ENCODE measurements at regions not wholly inside any gene's neighbourhood (a gene's known extent, or its start where the extent isn't known, plus 50 kb on each side); places are given as distances from the start of the nearest gene placed in this dataset.
A peak's percentile ranks its signal among the peaks of the same experiment; 100 is the strongest.
"Not testable (repeated sequence)": the region's sequence is repeated elsewhere in the genome, so short reads cannot be mapped to it uniquely, and the experiment has no call there.

DNA sequence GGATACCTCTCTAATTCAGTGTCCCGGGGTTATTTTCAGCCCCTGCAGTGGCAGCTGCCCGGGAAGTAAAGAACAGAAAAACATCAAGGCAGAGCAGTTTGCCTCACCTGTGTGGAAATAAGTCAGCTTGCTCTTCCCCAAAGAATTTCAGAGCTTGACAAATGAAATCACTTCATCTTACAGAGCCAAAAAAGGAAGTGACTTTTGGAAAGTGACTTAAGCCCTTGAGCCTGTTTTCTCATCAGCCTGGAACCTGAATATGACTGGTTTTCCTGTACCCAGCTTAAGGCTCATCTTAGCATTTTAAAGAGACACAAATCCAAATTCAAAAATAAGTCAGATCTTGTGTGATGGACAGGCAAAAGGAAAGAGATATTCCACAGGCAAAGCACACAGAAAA, 211.6 kb downstream of the RCHY1 start:
- DNase-seq (ENCODE audit: missing footprints): no peak
- ATAC-seq: no peak
- intact Hi-C loops (cut with DNase I): no loop called here

DNA sequence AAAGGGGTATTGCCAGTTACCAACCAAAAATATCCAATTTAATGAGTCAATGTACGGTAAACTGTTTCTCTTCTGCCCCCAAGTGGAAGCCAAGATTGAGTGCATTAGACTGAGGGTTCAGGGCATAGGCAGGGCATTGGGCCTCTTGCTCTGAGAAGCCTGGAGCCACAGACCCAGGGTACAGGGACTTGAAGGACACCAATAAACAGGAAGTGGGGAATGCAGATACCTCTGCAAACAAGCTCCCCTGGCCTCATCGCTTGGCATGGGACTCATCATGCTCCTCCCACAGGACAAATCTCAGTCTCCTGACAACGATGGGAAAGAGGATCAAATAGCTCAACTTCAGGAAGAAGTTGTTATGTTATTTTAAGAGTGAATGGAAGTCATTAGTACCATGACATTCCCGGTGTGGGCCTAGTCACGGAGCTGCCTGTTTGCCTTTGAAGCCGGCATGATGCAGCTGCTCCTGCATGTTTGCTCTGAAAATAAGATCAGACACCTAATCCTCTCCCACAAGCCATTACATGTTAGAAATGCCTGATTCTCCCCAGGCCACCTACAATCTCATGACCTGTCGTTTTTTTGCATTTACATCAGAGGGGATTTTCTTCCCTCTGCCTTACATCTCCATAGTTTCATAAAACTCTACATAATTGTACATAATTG, 224.2 kb downstream of the RCHY1 start:
- ATAC-seq: no peak
- DNase-seq (ENCODE audit: missing footprints): peak; percentile 43
- intact Hi-C loops (cut with DNase I): loop anchor here (5.0 to 10.0 kb wide), 2 partner anchors 358 to 415 kb away; partner anchors contain the start of gene PARM1

DNA sequence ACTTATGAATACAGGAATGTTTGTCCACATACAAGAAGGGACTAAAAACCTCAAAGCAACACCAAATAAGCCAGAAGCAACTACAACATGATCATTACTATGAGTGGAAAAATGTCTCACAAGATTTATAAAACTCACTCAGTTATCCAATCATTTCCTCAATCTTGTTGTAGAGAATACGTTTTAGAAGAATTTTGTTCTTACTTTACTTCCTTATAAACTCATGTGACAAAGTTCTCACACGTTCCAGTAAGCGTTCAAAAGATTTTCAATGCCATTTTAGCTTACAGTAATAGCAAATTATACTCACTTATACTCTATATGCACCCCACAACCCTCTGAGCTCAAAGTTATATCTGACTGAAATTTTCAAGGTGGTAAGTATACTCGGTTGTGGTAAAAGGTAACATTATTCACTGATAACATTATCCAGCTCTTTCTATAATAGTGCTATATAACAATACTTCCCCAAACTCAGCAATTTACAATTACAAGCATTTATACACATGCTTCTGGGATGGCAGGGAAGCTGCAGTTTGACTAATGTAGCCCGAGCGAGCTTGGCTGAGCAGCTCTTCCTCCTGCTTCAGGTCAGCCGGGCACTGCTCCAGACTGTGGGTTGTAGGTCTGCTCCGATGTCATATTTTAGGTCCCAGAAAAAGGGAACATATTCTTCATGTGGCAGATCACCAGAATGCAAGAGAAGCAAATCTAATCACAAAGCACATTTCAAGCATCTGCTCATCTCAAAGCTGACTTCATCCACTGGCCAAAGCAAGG, 226.3 kb downstream of the RCHY1 start:
- no peak for ATAC-seq
- DNase-seq (ENCODE audit: missing footprints): no peak
- intact Hi-C loops (cut with DNase I): loop anchor here (10.0 kb wide), 1 partner anchor 413 kb away; no protein-coding TSS in a partner anchor

DNA sequence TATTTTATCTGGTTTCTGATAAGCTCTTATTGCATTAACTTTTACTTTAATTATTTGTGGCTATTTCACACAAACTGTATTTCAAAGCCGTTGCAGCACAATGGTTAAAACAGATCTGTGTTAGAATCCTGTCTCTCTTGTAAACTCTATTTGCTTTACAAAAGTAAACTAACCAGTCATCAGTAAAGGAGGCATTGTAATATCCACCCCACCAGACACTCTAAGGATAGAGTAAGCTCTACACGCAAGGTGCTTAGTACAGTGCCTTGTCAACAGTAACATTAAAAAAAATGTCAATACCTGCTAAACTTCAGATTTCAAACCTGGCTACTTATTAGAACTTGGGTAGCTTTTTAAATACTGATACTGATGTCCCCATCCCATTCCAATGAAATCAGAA, 228.4 kb downstream of the RCHY1 start:
- ATAC-seq: no peak
- intact Hi-C loops (cut with DNase I): loop anchor here (10.0 kb wide), 1 partner anchor 411 kb away; no protein-coding TSS in a partner anchor

DNA sequence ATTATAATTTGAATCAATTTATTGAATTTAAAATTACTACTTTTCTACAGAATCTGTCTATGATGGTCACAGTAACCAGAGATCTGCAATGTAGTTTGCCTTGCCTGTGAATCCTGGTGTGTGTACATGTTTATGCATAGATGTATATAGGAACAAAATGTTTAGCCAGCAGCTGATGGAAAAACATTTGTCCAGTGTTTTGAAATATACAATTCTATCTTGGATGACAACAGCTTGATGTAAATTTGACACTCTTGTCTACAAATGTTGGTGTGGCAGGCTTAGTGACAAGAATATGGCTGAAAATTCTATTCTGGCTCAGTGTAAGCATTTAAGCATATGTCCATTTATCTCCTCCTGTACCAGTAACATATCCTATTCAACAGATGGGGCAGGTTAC, 229.4 kb downstream of the RCHY1 start:
- DNase-seq (ENCODE audit: missing footprints): no peak
- intact Hi-C loops (cut with DNase I): loop anchor here (10.0 kb wide), 1 partner anchor 410 kb away; no protein-coding TSS in a partner anchor
- ATAC-seq: no peak

More for the DNA sequence above, 228.4 kb downstream of the RCHY1 start:
- no peak for DNase-seq (ENCODE audit: missing footprints)

DNA sequence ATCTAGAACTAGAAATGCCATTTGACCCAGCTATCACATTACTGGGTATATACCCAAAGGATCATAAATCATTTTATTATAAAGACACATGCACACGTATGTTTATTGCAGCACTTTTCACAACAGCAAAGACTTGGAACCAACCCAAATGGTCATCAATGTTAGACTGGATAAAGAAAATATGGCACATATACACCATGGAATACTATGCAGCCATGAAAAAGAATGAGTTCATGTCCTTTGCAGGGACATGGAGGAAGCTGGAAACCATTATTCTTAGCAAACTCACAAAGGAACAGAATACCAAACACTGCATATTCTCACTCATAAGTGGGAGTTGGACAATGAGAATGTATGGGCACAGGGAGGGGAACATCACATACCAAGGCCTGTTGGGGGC, 233.7 kb downstream of the RCHY1 start:
- not testable (repeated sequence) for ATAC-seq; DNase-seq (ENCODE audit: missing footprints)
- intact Hi-C loops (cut with DNase I): loop anchor here (10.0 kb wide), 1 partner anchor 406 kb away; no protein-coding TSS in a partner anchor

DNA sequence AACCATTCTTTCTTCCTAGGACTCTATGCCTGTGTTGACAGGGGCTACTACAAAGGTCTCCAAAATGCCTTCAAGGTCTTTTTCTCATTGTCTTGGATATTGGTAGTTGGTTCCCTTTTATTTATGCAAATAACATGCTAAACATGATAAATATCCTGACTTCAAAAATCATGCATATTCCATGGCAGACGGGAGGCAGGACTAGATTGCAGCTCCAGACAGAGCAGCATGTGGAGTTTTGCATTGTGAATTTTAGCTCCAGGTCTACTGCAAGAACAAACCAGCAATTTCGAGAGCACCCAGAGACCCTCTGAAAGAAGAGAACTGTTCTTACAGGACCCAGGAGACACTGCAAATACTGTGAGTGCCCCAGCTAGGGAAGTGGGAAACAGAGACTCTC, 254.9 kb downstream of the RCHY1 start:
- intact Hi-C loops (cut with DNase I): no loop called here
- ATAC-seq (no peak), DNase-seq (ENCODE audit: missing footprints) (no peak)

DNA sequence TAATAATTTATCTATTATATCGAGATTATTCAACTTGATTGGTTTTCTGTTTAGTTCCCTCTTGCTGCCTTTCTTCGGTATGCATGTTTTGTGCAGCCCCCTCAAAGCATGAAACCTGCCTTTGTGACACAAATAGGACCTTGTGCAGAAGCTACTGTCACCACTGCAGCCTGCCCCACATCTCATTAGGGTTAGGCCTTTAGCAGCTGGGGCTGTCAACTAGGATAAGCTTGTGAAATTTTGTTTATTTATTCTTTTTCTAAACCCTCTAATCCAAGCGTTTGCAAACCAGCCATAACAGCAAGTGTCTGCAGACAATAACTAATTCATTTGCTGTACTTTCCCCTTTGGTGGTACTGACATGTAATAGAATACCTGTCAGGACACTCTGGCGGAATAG, 258.9 kb downstream of the RCHY1 start:
- ATAC-seq (no peak), DNase-seq (ENCODE audit: missing footprints) (no peak)
- intact Hi-C loops (cut with DNase I): no loop called here

DNA sequence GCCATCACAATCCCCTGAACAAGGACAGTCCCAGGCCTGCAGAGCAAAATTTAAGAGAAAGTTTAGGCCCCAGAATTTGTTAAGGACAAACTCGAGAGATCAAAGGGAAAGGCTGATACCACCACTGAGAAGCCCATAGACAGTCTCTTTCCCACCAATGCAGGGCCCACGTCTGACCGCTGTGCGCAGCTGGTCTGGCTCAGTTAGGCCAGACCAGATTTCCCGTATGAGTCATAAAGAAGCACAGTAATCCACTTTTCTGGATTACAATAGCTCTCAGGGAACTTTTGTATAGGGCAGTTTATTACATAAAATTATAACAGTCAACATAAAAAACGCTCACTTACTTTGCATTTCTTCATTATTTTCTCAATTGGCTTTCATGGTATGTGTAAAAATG, 259.5 kb downstream of the RCHY1 start:
- no peak for DNase-seq (ENCODE audit: missing footprints)
- no peak for ATAC-seq
- intact Hi-C loops (cut with DNase I): no loop called here

DNA sequence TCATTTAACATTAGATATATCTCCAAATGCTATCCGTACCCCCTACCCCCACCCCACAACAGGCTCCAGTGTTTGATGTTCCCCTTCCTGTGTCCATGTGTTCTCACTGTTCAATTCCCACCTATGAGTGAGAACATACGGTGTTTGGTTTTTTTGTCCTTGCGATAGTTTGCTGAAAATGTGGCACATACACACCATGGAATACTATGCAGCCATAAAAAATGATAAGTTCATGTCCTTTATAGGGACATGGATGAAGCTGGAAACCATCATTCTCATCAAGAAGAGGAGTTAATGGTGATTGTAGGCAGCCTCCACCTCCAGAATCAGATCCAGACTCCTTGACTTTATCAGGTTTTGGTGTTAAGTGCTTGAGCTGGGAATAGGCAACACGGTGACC, 261.1 kb downstream of the RCHY1 start:
- intact Hi-C loops (cut with DNase I); DNase-seq (ENCODE audit: missing footprints); ATAC-seq: not testable (repeated sequence)

DNA sequence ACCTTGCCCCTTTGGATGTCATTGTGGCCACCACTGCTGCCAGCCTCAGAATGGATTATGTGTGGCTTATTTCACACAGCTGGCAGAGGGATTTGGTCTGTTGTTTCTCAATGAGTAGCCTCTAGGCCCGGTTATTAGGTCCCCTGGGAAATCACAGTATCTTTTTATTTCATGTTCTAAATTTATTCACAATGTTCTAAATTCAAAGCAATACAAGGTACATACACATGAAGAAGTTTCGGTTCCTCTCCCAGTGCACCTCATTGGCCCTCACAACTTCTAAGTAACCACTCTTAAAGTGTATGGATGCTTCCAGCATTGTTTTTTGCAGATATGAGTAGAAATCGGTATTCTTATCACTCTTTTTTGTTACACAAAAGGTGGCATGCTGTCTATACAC, 262.7 kb downstream of the RCHY1 start:
- intact Hi-C loops (cut with DNase I): no loop called here
- DNase-seq (ENCODE audit: missing footprints) (no peak), ATAC-seq (no peak)

DNA sequence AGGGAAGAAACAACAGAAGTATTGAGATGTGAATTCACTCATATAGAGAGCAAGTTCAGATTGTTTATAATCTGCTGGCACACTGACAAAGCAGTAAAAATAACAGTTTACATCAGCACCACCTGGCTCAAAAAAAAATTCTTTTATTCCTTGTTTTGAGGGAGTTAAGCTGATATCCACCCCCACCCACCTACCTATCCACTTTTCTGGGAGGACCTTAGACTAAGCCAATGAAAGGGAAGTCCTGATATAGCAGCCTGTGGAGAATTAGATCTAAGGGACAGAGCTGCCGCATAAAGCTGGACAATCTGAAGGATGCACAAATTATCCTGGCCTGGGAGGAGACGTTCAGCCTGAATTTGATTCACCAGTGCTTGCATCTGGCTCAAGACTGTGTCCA, 264.5 kb downstream of the RCHY1 start:
- intact Hi-C loops (cut with DNase I): no loop called here
- ATAC-seq (no peak), DNase-seq (ENCODE audit: missing footprints) (no peak)

DNA sequence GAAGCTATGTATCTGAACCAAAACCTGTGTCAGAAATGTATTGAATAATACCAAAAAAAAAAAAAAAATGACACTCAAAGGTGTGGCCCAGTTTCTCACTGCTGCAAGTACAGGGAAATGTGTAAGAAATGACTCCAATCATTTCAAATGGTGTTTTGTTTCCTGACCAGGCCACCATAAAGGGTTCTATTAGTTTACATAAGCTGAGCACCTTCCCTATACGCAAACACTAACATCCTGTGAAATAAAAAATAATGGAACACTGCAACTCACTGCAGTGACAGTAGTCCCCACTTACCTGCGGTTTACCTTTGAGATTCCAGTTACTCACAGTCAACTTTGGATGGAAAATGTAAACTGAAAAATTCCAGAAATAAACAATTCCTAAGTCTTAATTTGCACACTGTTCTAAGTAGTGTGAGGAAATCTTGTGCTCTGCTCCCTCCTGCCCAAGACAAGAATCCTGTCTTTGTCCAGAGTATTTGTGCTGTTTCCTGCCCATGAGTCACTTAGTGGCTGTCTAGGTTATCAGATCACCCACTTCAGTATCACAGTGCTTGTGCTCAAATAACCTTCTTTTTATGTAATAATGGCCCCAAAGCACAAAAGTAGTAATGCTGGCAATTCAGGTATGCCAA, 265.3 kb downstream of the RCHY1 start:
- intact Hi-C loops (cut with DNase I): no loop called here
- DNase-seq (ENCODE audit: missing footprints) (no peak), ATAC-seq (no peak)

DNA sequence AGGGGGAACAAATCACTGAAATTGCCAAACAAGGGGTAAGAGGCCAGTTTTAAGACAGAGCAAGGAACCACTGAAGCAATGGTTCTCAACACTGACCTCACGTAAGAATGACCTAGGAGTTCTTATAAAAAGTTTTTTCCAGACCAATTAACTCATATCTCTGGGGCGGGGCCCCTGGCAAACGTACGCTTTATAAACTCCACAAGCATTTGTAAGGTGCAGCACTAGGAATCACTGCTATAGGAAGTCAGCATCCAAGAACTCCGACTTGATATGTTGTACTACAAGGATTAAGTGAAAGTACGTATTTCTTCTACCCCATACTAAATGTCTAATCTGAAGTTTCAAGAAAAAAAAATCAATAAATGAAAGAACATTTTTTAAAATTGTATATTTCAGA, 269.9 kb downstream of the RCHY1 start:
- ATAC-seq (no peak), DNase-seq (ENCODE audit: missing footprints) (no peak)
- intact Hi-C loops (cut with DNase I): no loop called here

DNA sequence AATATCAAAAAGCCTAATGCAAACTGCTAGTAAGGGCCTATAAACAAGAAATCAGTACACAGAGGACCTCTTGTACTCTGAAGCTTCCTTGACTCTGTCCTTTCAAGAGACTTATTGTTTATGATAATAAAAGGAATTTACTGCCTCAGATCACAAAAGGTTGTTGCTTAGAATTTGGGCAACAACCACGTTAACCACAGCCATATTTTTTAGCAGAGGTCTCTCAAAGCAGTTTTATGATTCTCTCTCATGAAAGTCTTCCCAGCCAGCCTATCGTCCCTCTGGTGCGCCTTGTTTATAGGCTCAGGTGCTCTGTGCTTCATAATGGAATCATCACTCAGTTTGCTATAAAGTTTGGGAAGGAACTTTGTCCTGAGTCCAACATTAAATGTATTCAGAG, 270.6 kb downstream of the RCHY1 start:
- no peak for ATAC-seq
- intact Hi-C loops (cut with DNase I): no loop called here

DNA sequence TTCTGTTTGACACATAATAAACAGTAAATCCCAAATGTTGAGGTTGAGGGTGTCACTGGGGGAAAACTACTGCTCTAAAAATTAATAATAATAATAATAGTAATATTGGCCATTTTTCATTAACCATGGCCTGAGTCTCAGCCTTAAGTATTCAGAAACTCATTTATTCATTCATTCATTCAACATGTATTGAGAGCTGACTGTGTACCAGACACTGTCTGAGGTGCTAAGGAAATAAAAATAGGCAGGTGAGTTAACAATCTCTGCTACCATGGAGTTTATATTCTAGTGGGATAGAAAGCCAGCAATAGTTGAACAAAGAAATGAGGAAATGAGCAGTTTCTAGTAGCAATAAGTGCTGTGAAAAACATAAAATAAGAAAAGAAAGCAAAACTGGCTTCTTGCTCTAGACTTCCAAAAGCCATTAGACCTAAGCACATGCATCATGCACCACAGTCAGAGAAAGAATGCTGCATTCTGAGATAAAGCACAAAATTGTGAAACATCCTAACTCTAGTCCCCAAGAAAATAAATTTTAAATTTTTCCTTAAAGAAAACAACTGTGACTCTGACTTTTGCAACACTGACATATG, 278.7 kb downstream of the RCHY1 start:
- ATAC-seq (no peak), DNase-seq (ENCODE audit: missing footprints) (no peak)
- intact Hi-C loops (cut with DNase I): no loop called here

More for the DNA sequence above, 270.6 kb downstream of the RCHY1 start:
- DNase-seq (ENCODE audit: missing footprints): no peak

DNA sequence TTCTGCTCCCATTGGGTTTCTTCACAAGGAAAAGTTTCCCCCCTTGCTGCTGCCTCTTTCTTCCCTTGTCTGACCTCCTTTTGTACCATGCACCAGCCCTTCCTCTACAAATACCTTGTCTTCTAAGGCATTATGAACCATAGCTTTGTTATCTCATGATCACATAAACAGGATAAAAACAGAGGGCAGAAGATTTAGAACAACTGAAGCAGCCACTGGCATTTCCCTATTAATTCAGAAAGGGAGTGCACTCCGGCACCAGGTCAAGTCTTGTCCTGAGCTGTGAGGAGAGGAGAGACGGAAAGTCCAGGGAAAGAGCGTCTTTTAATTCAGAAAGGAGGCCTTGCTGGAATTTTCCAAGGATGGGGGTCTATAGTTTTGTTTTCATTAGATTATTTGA, 281.7 kb downstream of the RCHY1 start:
- intact Hi-C loops (cut with DNase I): no loop called here
- ATAC-seq: no peak
- DNase-seq (ENCODE audit: missing footprints): no peak

DNA sequence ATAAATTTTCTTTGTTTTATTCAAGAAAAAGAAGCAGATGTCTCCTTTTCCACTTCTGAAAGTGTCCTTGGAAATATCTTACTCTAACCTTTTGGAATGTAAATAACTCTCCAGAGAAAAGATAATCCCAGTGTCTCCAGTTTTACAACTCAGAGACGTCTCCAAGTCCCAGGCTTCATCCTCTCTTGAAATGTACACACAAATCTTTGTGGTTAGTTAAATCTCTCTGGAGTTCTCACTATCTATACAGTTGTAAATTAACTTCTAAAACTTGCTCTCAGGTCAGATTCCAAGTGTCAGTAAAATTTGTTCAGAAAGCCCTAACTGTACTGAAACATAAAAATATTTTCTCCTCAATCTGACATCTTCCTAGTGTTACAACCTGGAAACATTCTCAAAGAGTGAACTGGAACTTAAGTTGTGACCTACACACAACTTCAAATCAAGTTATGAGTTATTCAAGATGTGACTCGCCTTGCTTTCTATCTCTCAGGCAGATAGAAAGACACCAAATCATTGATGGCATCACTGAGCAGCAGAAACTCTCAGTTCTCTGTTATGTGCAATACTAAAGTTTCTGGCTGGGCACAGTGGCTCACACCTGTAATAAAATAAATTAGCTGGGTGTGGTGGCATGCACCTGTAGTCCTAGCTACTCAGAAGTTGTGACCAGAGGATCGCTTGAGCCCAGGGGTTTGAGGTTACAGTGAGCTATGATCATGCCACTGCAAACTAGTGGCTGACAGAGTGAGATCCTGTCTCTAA, 284.2 kb downstream of the RCHY1 start:
- intact Hi-C loops (cut with DNase I): no loop called here
- DNase-seq (ENCODE audit: missing footprints) (no peak), ATAC-seq (no peak)

DNA sequence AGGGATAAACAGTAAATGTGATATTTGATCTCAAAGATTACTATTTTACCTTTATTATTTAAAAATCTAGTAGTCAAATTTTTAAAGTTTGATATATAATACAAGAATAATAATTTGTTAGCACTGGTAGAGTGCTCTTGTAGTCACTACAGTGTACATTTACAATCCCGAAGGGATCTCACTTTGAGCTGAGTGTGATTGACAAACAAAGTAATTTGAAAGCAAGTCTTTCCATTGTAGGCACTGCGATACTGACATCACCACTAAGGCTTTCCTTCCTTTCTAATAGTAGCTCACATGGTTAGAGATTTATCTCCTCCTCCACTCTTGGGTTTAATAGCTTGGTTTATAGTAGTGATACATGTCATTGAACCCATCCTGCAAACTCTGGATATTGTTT, 280.6 kb downstream of the PARM1 start:
- no peak for DNase-seq (ENCODE audit: missing footprints)
- ATAC-seq: no peak
- intact Hi-C loops (cut with DNase I): no loop called here

Data from Right ventricle myocardium inferior (tissue), 1 donor.